CD4-positive, alpha-beta T cell (primary cell): ENCODE measurements at regions not wholly inside any gene's neighbourhood (a gene's known extent, or its start where the extent isn't known, plus 50 kb on each side); places are given as distances from the start of the nearest gene placed in this dataset.

Experiments used
- ATAC-seq: fragments of 200-7000 bp; cut with Tn5 transposase; one replicate; pipeline ENCODE4 v1.10.0; 2022; ENCODE audit warnings: mild to moderate bottlenecking; ENCODE audit not compliant: poor library complexity
- CTCF ChIA-PET: fragments of 350-600 bp; sonication (Branson Sonifier 250); formaldehyde crosslinking; loops from one replicate; lab custom pipeline; 2021; ENCODE audit warnings: antibody characterized with exemption, inconsistent platforms; lab: Charles Lee
- POLR2A ChIA-PET: fragments of 350-600 bp; sonication (Branson Sonifier 250); formaldehyde crosslinking; loops from one replicate; lab custom pipeline; 2021; ENCODE audit warnings: antibody characterized with exemption, inconsistent platforms; lab: Charles Lee
- DNase-seq, 14 experiments: peaks; one replicate each; pipeline ENCODE4 v3.0.0-alpha.2; 2013 to 2020; ENCODE audit warnings: mixed read lengths in 2 of 14
- H3K27ac ChIP-seq, 2 donors: one replicate each; pipeline versions ENCODE4 v1.5.1 to v1.7.0; 2013; ENCODE audit warnings: low read length in 2 of 2, low read depth in 1 of 2, mild to moderate bottlenecking in 1 of 2
- H3K27me3 ChIP-seq, 2 experiments: 1 replicate in 1 of 2; 2 replicates in 1 of 2; pipeline versions ENCODE4 v1.6.1 to v1.7.0; 2013; ENCODE audit warnings: low read length in 2 of 2, control low read depth in 1 of 2, mild to moderate bottlenecking in 1 of 2, moderate library complexity in 1 of 2; ENCODE audit not compliant: insufficient read depth in 2 of 2, control insufficient read depth in 1 of 2
- H3K36me3 ChIP-seq: one replicate; pipeline ENCODE4 v1.6.1; 2013; ENCODE audit warnings: low read length, control low read depth; ENCODE audit not compliant: insufficient read depth
- H3K4me1 ChIP-seq: one replicate; pipeline ENCODE4 v1.6.1; 2013; ENCODE audit warnings: low read length, control low read depth; ENCODE audit not compliant: insufficient read depth
- H3K4me3 ChIP-seq: one replicate; pipeline ENCODE4 v1.5.1; 2013; ENCODE audit warnings: mild to moderate bottlenecking, low read length, moderate library complexity
- H3K9me3 ChIP-seq, 2 experiments: 1 replicate in 1 of 2; 2 replicates in 1 of 2; pipeline versions ENCODE4 v1.6.1 to v1.7.0; 2013; ENCODE audit warnings: low read length in 2 of 2, mild to moderate bottlenecking in 2 of 2, control low read depth in 1 of 2, moderate library complexity in 1 of 2; ENCODE audit not compliant: control insufficient read depth in 1 of 2, insufficient read depth in 1 of 2
- H3K27ac Mint-ChIP-seq: one replicate; pipeline ENCODE4 v1.8.0; 2020; ENCODE audit warnings: mixed read lengths
- H3K27me3 Mint-ChIP-seq: one replicate; pipeline ENCODE4 v1.8.0; 2021; ENCODE audit warnings: mixed read lengths
- H3K36me3 Mint-ChIP-seq: one replicate; pipeline ENCODE4 v1.8.0; 2021; ENCODE audit warnings: low read depth, mixed read lengths
- H3K4me1 Mint-ChIP-seq: one replicate; pipeline ENCODE4 v1.8.0; 2021; ENCODE audit warnings: low read depth, mixed read lengths
- H3K4me3 Mint-ChIP-seq: one replicate; pipeline ENCODE4 v1.8.0; 2020; ENCODE audit warnings: mild to moderate bottlenecking, mixed read lengths
- H3K9me3 Mint-ChIP-seq: one replicate; pipeline ENCODE4 v1.8.0; 2020; ENCODE audit warnings: mixed read lengths
- CTCF ChIP-seq: fragments of 200-600 bp; IDR thresholded peaks from one replicate; pipeline ENCODE4 v1.8.0; 2022; ENCODE audit warnings: antibody characterized with exemption, mild to moderate bottlenecking
- intact Hi-C, 2 experiments: fragments of 100-400 bp; cut with DNase I in 1 of 2; cut with micrococcal nuclease in 1 of 2; formaldehyde crosslinking; loops; one replicate each; pipeline versions ENCODE4 v1.15.1 to v1.9.0; 2023 to 2025; cut with DNase I, micrococcal nuclease

DNA sequence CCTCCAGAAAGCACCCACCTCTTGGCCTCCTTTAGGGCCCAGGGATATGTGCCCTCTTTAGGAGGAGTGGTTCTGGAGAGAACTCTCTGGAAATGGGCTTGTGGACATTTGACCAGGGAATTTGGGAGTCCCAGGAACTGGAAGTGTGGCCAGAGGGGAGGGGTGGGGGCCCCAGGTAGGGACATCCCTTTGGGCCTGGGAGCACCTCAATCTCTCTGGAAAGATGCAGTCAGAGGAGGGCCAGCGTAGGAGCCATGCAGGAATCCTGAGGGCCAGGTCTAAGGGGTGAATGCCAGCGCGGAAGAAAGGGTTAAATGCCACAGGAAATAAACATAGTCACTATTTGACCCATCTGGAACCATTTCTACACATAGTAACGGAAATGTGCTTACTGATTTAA is 50.3 kb upstream of the ITGA11 start:
- intact Hi-C loops = no loop called here
- POLR2A ChIA-PET = no interaction called here

GRCh38 chr15:68483165-68483564 is 51.2 kb upstream of the ITGA11 start:
- Histone ChIP-seq H3K27me3 (peaks cover 0 to 6% of the 10 kb centered on the region in 2 experiments), H3K9me3 (peaks cover 0 to 4% of the 10 kb centered on the region in 2 experiments), H3K4me3 (no peak overlapping the region), H3K36me3 (no peaks in the 10 kb centered on the region), H3K4me1 (no peaks in the 10 kb centered on the region), H3K27ac (no peak overlapping the region)
- ATAC-seq = no peak
- Mint-ChIP-seq H3K9me3 (no peaks in the 10 kb centered on the region), H3K27ac (no peak overlapping the region), H3K4me3 (no peak overlapping the region), H3K36me3 (no peaks in the 10 kb centered on the region), H3K27me3 (peaks cover 41% of the 10 kb centered on the region), H3K4me1 (no peaks in the 10 kb centered on the region)
- intact Hi-C loops = no loop called here
- no peak for DNase-seq
- TF ChIP-seq CTCF = no peak
- ChIA-PET POLR2A (no interaction called here), CTCF (no interaction called here)

More for the DNA sequence above, 50.3 kb upstream of the ITGA11 start:
- Mint-ChIP-seq H3K36me3 (no peaks in the 10 kb centered on the region), H3K27me3 (peaks cover 42% of the 10 kb centered on the region), H3K9me3 (no peaks in the 10 kb centered on the region), H3K4me1 (no peaks in the 10 kb centered on the region), H3K4me3 (no peak overlapping the region), H3K27ac (no peak overlapping the region)
- Histone ChIP-seq H3K27ac (no peak overlapping the region), H3K36me3 (no peaks in the 10 kb centered on the region), H3K4me3 (no peak overlapping the region), H3K27me3 (peaks cover 0 to 6% of the 10 kb centered on the region in 2 experiments), H3K4me1 (no peaks in the 10 kb centered on the region), H3K9me3 (peaks cover 0 to 4% of the 10 kb centered on the region in 2 experiments)
- CTCF ChIA-PET = no interaction called here
- DNase-seq (no peak), ATAC-seq (no peak)
- TF ChIP-seq CTCF = no peak

DNA sequence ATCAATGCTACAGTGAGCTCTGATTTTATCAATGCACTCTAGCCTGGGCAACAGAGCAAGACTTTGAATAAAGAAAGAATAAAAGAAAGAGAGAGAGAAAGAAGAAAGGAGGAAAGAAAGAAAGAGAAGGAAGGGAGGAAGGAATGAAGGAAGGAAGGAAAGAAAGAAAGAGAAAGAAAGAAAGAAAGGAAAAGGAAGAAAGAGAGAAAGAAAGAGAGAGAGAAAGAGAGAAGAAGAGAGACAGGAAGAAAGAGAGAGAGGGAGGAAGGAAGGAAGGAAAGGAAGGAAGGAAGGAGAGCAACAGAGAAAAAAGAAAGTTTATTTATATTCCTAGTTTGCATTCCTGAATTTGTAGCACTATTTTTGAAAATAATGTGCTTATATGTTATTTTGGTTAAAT is 52.3 kb upstream of the ITGA11 start:
- Histone ChIP-seq H3K27me3 (peaks cover 0 to 4% of the 10 kb centered on the region in 2 experiments), H3K9me3 (peaks cover 0 to 4% of the 10 kb centered on the region in 2 experiments), H3K27ac (no peak overlapping the region), H3K4me3 (no peak overlapping the region), H3K4me1 (no peaks in the 10 kb centered on the region), H3K36me3 (no peaks in the 10 kb centered on the region)
- intact Hi-C loops = no loop called here
- no peak overlapping the region for H3K4me3 Mint-ChIP-seq
- H3K36me3 Mint-ChIP-seq = no peaks in the 10 kb centered on the region
- no peak overlapping the region for H3K27ac Mint-ChIP-seq
- POLR2A ChIA-PET = no interaction called here
- no peaks in the 10 kb centered on the region for H3K4me1 Mint-ChIP-seq
- no peak for DNase-seq
- no peak for ATAC-seq
- no peak for TF ChIP-seq CTCF
- H3K9me3 Mint-ChIP-seq = no peaks in the 10 kb centered on the region
- CTCF ChIA-PET = no interaction called here
- peaks cover 40% of the 10 kb centered on the region for H3K27me3 Mint-ChIP-seq
